GM12892 (cell line): ENCODE measurements at regions not wholly inside any gene's neighbourhood (a gene's known extent, or its start where the extent isn't known, plus 50 kb on each side); places are given as distances from the start of the nearest gene placed in this dataset.

Experiments used
- POLR2A ChIP-seq: IDR thresholded peaks from 2 replicates; pipeline ENCODE4 v1.6.1; 2011; ENCODE audit warnings: low read depth, low read length, control low read depth
- POLR2AphosphoS5 ChIP-seq: IDR thresholded peaks from 2 replicates; pipeline ENCODE4 v1.6.1; 2011; ENCODE audit warnings: low read depth, low read length, control low read depth

DNA sequence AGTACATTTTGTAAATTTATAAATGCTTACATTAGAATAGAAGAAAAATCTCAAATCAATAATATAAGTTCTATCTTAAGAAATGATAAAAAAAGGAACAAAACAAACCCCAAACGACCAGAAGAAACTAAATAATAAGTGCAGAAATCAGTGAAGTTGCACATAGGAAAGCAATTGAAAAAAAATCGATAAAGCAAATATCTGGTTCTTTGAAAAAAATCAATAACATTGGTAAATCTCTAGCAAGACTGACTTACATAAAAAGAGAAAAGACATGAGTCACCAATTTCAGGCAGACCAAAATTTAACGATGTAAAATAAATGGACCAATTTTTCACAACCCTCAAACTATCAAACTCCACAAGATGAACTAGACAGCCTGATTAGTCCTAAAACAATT, 249.9 kb upstream of the HDAC4 start:
- TF ChIP-seq POLR2AphosphoS5, result no peak
- no peak for TF ChIP-seq POLR2A
